KMS-11 (cell line): ENCODE measurements at regions not wholly inside any gene's neighbourhood (a gene's known extent, or its start where the extent isn't known, plus 50 kb on each side); places are given as distances from the start of the nearest gene placed in this dataset.
"Not testable (repeated sequence)": the region's sequence is repeated elsewhere in the genome, so short reads cannot be mapped to it uniquely, and the experiment has no call there.

Experiments used
- H2AFZ ChIP-seq: fragments of 200-600 bp; sonication (generic); 2 replicates; pipeline ENCODE4 v1.6.1; 2016; ENCODE audit warnings: antibody characterized with exemption, mixed run types, low read depth
- H3K27ac ChIP-seq: fragments of 200-600 bp; sonication (generic); 2 replicates; pipeline ENCODE4 v1.6.1; 2016; ENCODE audit warnings: mild to moderate bottlenecking, mixed run types
- H3K27me3 ChIP-seq: fragments of 200-600 bp; sonication (generic); 2 replicates; pipeline ENCODE4 v1.6.1; 2017; ENCODE audit warnings: mild to moderate bottlenecking, low read depth, mixed run types, moderate library complexity; ENCODE audit not compliant: insufficient read depth
- H3K36me3 ChIP-seq: fragments of 200-600 bp; sonication (generic); 2 replicates; pipeline ENCODE4 v1.6.1; 2017; ENCODE audit warnings: mild to moderate bottlenecking, mixed run types; ENCODE audit not compliant: insufficient read depth
- H3K4me1 ChIP-seq: fragments of 200-600 bp; sonication (generic); 2 replicates; pipeline ENCODE4 v1.6.1; 2016; ENCODE audit warnings: mild to moderate bottlenecking, low read depth, mixed run types; ENCODE audit not compliant: poor library complexity, severe bottlenecking
- H3K4me2 ChIP-seq: fragments of 200-600 bp; sonication (generic); 2 replicates; pipeline ENCODE4 v1.7.0; 2016; ENCODE audit warnings: mild to moderate bottlenecking, mixed run types
- H3K4me3 ChIP-seq: fragments of 200-600 bp; sonication (generic); IDR thresholded peaks from 2 replicates; pipeline ENCODE4 v1.6.1; 2017; ENCODE audit warnings: low read depth, low read length, mixed read lengths; ENCODE audit not compliant: insufficient read depth
- H3K79me2 ChIP-seq: fragments of 200-600 bp; sonication (generic); 2 replicates; pipeline ENCODE4 v1.6.1; 2016; ENCODE audit warnings: low read depth, mixed run types; ENCODE audit not compliant: insufficient read depth
- H3K9ac ChIP-seq: fragments of 200-600 bp; sonication (generic); 2 replicates; pipeline ENCODE4 v1.6.1; 2016; ENCODE audit warnings: mild to moderate bottlenecking, mixed run types
- H4K20me1 ChIP-seq: fragments of 200-600 bp; sonication (generic); 2 replicates; pipeline ENCODE4 v1.6.1; 2016; ENCODE audit warnings: mild to moderate bottlenecking, mixed run types; ENCODE audit not compliant: insufficient read depth
- TF ChIP-seq, protein P1 (sequence below): fragments of 200-600 bp; sonication (generic); conservative IDR thresholded peaks from 2 replicates; pipeline ENCODE4 v1.6.1; 2017; ENCODE audit warnings: low read depth, mild to moderate bottlenecking, antibody characterized with exemption, low read length, moderate library complexity, mixed read lengths

DNA sequence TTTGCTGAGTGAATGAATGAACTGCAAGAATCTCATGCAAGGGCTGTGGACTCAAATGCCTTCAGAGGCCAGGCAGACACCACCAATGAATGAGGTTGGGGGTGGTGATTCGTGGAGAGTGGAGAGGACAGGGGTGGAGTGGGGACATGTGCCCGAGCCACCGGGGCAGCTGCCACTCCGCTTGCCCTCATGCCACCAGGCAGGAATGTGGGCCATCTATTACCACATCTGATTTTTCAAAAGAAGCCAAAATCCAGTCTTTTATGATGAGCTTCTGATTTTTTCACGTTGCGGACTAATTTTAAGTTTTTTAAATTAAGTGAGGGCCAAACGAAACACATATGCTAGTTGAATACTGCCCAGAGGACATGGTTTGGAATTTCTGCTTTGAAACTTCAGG lies 67.1 kb upstream of the SMURF2 start:
- H3K4me1 ChIP-seq = no peaks in the 10 kb centered on the region
- no peak overlapping the region for H3K4me2 ChIP-seq

DNA sequence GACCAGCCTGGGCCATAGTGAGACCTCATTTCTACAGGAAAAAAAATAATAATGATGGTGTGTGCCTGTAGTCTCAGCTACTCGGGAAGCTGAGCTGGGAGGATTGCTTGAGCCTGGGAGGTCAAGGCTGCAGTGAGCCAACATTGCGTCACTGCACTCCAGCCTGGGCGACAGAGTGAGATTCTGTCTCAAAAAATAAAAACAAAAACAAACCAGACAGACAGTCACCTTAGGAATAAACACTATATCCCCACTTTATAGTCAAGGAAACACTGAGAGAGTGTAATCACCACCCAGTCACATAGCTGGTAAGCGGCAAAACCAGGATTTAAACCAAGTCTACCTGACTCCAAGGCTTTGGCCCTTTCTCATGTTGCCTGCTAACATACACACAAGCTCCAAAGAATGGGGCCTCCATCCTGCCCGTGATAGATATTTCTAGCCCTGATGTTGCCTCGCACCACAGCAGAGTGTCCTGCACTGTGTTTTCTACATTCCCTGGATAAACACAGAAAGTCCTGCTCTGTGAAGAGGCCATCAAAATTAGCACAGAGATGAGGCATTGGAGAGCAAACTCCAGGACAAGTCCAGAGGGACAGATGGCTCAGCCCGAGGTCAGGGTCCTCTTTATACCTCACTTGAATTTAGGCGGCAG lies 66.1 kb upstream of the SMURF2 start:
- Histone ChIP-seq H3K27me3 (no peaks in the 10 kb centered on the region), H3K4me3 (no peak overlapping the region), H3K9ac (no peak overlapping the region), H2AFZ (no peak overlapping the region), H3K36me3 (no peaks in the 10 kb centered on the region), H4K20me1 (no peaks in the 10 kb centered on the region), H3K4me1 (no peaks in the 10 kb centered on the region), H3K4me2 (no peak overlapping the region), H3K27ac (no peak overlapping the region), H3K79me2 (no peaks in the 10 kb centered on the region)
- TF ChIP-seq, protein P1, sequence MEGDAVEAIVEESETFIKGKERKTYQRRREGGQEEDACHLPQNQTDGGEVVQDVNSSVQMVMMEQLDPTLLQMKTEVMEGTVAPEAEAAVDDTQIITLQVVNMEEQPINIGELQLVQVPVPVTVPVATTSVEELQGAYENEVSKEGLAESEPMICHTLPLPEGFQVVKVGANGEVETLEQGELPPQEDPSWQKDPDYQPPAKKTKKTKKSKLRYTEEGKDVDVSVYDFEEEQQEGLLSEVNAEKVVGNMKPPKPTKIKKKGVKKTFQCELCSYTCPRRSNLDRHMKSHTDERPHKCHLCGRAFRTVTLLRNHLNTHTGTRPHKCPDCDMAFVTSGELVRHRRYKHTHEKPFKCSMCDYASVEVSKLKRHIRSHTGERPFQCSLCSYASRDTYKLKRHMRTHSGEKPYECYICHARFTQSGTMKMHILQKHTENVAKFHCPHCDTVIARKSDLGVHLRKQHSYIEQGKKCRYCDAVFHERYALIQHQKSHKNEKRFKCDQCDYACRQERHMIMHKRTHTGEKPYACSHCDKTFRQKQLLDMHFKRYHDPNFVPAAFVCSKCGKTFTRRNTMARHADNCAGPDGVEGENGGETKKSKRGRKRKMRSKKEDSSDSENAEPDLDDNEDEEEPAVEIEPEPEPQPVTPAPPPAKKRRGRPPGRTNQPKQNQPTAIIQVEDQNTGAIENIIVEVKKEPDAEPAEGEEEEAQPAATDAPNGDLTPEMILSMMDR = no peak

More for the DNA sequence above, 67.1 kb upstream of the SMURF2 start:
- no peaks in the 10 kb centered on the region for H3K27me3 ChIP-seq
- H3K27ac ChIP-seq = no peak overlapping the region
- H2AFZ ChIP-seq = no peak overlapping the region
- H3K9ac ChIP-seq = no peak overlapping the region
- H4K20me1 ChIP-seq = no peaks in the 10 kb centered on the region
- TF ChIP-seq, protein P1 = no peak
- H3K36me3 ChIP-seq = no peaks in the 10 kb centered on the region
- no peak overlapping the region for H3K4me3 ChIP-seq
- no peaks in the 10 kb centered on the region for H3K79me2 ChIP-seq

DNA sequence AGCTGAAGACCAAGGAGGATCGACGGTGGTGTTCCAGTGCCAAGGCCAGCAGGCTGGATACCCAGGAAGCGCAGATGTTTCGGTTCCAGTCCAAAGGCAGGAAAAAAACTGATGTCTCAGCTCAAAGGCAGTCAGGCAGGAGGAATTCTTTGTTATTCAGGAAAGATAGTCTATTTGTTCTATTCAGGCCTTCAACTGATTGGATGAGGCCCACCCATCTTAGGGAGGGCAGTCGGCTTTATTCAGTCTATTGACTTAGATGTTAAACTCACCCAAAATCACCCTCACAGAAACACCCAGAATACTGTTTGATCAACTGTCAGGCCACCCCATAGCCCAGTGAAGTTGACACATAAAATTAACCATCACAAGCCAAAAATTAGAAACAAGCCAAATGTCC lies 63.9 kb upstream of the SMURF2 start:
- H3K4me2 ChIP-seq, H3K4me1 ChIP-seq, H3K36me3 ChIP-seq, H3K27ac ChIP-seq, H4K20me1 ChIP-seq, H3K4me3 ChIP-seq, H3K27me3 ChIP-seq, H3K79me2 ChIP-seq, H3K9ac ChIP-seq, H2AFZ ChIP-seq: not testable (repeated sequence)

DNA sequence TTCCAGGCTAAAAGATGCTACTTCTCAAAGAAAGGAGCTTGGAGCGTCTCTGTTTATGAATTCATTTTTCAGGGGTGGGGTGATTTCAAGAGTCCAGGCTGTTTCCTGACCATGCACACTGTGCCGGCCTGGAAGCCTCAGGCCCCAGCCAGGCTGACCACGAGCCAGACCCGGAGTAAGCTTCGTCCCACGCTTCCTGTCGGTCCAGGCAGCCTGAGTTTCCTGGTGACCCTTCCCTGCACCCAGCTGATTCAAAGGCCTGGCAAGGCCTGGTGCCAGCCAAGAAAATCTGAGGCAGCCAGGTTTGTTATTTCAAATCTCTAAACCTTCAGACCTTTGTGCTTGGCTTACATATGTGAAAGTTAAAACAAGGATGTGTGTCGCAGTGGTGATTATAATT lies 62.1 kb upstream of the SMURF2 start:
- not testable (repeated sequence) for H3K36me3 ChIP-seq, H3K4me3 ChIP-seq, H2AFZ ChIP-seq, H3K9ac ChIP-seq, H3K79me2 ChIP-seq, H3K27me3 ChIP-seq, H3K4me2 ChIP-seq, H4K20me1 ChIP-seq, H3K4me1 ChIP-seq, H3K27ac ChIP-seq

DNA sequence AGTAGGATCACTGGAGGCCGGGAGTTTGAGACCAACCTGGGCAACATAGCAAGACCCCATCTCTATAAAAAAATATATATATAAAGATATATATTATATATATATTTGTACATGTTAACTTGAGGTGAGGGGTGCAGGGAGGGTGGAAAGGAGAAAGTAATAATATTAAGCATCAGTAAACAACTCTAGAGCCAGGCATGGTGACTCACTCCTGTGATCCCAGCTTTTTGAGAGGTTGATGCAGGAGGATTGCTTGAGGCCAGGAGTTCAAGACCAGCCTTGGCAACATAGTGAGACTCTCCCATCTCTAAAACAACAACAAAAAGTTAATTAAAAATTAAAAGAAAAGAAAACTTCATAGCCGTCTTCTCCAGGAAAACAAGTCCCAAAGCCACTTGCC lies 61.7 kb upstream of the SMURF2 start:
- no peaks in the 10 kb centered on the region for H3K4me1 ChIP-seq
- no peaks in the 10 kb centered on the region for H3K27me3 ChIP-seq
- no peaks in the 10 kb centered on the region for H4K20me1 ChIP-seq
- H3K79me2 ChIP-seq = no peaks in the 10 kb centered on the region
- TF ChIP-seq, protein P1 = no peak
- H3K4me2 ChIP-seq = no peak overlapping the region
- H3K9ac ChIP-seq = no peak overlapping the region
- H3K36me3 ChIP-seq = no peaks in the 10 kb centered on the region
- no peak overlapping the region for H2AFZ ChIP-seq
- H3K27ac ChIP-seq = no peak overlapping the region
- H3K4me3 ChIP-seq = no peak overlapping the region

DNA sequence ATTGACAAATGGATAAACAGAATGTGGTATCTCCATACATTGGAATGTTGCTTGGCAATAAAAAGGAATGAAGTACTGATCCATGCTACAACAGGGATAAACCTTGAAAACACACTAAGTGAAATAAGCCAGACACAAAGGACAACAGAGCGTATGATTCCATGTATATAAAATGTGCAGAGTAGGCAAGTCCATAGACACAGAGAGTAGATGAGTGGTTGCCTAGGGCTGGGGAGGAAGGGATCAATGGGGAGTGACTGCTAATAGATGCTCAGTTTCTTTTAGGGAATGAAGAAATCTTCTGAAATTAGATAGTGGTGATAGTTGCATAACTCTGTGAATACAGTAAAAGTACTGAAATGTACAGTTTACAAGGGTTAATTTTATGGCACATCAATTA lies 59.4 kb upstream of the SMURF2 start:
- not testable (repeated sequence) for H3K9ac ChIP-seq, H2AFZ ChIP-seq, H3K4me3 ChIP-seq, H3K79me2 ChIP-seq, H4K20me1 ChIP-seq, H3K4me1 ChIP-seq, H3K27me3 ChIP-seq, H3K4me2 ChIP-seq, H3K27ac ChIP-seq, H3K36me3 ChIP-seq

DNA sequence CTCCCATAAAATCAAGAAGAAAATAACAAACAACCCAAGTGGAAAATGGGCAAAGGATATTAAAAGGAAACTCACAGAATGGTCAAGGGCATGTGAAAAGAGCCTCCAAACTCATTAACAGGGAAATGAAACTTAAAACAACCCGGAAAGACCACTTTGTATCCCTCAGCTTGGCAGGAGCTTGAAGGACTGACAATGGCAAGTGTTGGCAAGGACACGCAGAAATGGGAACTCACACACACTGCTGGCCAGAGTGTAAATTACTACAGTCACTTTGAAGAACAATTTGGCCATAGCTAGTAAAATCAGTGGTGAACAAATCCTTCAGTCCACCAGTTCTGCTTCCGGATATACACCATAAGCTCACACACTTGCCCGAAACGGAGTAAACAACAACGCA lies 58.1 kb upstream of the SMURF2 start:
- H3K4me1 ChIP-seq, H4K20me1 ChIP-seq, H3K79me2 ChIP-seq, H2AFZ ChIP-seq, H3K27ac ChIP-seq, H3K4me3 ChIP-seq, H3K9ac ChIP-seq, H3K4me2 ChIP-seq, H3K27me3 ChIP-seq, H3K36me3 ChIP-seq: not testable (repeated sequence)

DNA sequence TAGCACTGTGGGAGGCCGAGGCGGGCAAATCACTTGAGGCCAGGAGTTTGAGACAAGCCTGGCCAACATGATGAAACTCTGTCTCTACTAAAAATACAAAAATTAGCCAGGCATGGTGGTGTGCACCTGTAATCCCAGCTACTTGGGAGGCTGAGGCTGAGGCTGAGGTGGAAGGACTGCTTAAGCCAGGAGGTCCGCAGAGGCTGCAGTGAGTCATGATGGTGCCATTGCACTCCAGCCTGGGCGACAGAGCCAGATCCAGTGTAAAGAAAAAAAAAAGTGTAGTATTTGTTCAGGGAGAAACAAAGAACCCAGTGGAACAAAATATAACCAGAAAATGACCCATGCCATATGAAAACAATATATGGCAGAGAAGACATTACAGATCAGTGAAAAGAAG lies 57.4 kb upstream of the SMURF2 start:
- not testable (repeated sequence) for H2AFZ ChIP-seq

More for the DNA sequence above, 57.4 kb upstream of the SMURF2 start:
- H3K4me1 ChIP-seq, H3K79me2 ChIP-seq, H4K20me1 ChIP-seq, H3K4me3 ChIP-seq, H3K27me3 ChIP-seq, H3K4me2 ChIP-seq, H3K36me3 ChIP-seq, H3K27ac ChIP-seq, H3K9ac ChIP-seq: not testable (repeated sequence)
